HT-29 (cell line): ENCODE measurements at regions not wholly inside any gene's neighbourhood (a gene's known extent, or its start where the extent isn't known, plus 50 kb on each side); places are given as distances from the start of the nearest gene placed in this dataset.
"Not testable (repeated sequence)": the region's sequence is repeated elsewhere in the genome, so short reads cannot be mapped to it uniquely, and the experiment has no call there.

ENCODE experiments used
- DNase-seq: peaks from one replicate; pipeline ENCODE4 v3.0.0-alpha.2; 2015; ENCODE audit warnings: low spot score

DNA sequence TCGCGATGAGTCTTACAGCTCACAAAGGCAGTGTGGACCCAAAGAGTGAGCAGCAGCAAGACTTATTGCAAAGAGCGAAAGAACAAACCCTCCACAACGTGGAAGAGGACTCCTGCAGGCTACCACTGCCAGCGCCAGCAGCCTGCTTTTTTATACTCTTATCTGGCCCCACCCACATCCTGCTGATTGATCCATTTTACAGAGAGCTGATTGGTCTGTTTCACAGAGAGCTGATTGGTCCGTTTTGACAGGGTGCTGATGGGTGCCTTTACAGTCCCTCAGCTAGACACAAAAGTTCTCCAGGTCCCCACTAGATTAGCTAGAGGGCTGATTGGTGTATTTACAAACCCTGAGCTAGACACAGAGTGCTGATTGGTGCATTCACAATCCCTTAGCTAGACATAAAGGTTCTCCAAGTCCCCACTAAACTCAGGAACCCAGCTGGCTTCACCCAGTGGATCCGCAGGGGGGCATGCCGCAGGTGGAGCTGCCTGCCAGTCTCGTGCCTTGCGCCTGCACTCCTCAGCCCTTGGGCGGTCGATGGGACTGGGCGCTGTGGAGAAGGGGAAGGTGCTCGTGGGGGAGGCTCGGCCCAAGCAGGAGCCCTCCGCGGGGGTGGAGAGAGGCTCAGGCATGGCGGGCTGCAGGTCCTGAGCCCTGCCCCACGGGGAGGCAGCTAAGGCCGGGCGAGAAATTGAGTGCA lies 75.7 kb downstream of the QDPR start:
- not testable (repeated sequence) for DNase-seq

DNA sequence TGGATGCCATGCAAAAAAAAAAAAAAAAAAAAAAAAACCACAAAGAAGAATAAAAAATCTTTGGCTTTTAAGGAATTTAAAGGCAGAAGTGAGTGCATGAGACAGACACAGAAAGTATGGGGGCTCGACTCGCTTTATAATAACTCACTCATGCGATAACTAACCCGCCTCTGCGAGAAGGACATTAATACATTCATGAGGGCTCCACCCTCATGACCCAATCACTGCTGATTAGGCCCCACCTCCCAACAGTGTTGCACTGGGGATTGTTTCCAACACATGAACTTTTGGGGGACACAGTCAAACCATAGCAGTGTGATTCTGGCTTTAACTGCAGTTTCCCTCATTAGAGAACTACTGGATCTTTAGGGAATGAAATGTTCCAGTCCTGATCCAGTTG lies 78.1 kb downstream of the QDPR start:
- DNase-seq = no peak

DNA sequence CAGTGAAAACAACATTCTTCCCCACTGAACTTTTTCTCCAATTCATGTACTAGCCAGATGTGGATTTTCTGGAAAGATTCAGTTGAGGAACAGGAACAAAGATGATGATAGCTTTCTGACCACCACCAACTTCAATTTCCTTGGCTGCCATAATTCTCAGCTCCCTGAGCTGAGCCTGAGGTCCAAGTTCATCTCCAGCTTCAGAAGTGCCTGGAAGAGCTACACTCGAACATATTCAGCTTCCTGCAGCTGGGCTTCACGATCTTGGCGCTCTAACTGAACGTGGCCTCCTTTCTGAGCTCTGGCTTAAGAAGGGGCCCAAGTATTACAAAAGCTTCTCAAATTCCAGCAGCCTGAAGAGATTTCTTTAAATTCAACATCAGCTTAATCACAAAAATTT lies 83.9 kb downstream of the QDPR start:
- no peak for DNase-seq

DNA sequence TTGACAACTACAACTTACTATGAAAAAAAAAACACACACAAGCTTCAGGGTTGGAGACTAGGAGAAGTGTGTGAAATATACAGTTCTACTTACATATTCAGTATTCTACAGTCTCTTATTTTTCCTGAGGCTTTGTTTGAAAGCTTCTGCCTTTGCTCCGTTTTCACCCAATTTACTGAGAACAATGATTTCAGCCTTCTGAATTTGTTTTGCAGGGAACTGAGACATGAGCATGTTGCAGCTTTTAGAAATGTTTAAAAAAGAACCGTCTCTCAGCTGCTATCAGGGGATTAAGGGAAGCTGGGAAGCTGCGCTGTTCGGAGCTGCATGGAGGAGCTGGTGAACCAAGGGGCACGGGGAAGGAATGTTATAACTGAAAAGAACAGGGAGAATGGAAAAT lies 85.7 kb downstream of the QDPR start:
- no peak for DNase-seq

DNA sequence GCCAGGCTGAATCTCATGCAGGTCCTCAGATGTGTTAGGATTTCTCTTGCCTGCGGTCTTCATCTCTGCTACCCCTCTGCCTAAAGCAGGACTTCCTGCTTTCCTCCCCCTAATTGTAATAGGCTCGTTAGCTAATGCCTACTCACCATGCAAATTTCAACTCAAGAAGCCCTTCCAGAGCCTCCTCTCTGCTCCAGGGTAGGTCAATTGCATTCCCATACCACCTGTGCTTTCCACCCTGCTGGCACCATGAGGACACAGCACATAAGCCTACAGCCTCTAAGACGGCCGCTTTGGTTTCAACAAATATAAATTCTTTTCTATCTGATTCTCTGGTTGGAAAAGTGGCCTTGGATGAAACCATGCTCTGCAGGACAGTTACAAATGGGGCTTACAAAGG lies 93.9 kb downstream of the QDPR start:
- DNase-seq = no peak

DNA sequence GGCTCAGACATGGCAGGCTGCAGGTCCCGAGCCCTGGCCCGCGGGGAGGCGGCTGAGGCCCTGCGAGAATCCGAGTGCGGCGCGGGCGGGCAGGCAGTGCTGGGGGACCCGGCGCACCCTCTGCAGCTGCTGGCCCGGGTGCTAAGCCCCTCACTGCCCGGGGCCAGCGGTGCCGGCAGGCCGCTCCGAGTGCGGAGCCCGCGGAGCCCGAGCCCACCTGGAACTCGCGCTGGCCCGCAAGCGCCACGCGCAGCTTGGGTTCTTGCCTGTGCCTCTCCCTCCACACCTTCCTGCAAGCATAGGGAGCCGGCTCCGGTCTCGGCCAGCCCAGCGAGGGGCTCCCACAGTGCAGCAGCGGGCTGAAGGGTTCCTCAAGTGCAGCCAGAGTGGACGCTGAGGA lies 97.5 kb downstream of the QDPR start:
- no peak for DNase-seq

DNA sequence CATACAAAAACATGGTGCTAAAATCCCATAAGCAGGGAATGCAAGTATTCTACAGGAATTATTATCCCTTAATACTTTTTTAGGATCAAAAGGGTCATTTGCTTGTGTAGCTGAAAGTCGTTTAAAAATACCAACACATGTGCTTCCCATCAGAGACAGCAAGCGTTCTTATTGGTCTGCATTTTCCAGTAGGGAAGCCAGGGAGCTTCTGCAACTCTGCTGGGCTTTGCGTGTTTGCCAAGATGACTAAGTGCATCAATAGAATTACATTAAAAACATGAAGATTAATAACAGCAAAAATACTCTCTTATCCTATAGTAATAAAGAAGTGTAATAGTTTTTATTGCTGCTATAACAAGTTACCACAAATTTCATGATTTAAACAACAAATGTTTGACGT lies 111.2 kb downstream of the QDPR start:
- no peak for DNase-seq

DNA sequence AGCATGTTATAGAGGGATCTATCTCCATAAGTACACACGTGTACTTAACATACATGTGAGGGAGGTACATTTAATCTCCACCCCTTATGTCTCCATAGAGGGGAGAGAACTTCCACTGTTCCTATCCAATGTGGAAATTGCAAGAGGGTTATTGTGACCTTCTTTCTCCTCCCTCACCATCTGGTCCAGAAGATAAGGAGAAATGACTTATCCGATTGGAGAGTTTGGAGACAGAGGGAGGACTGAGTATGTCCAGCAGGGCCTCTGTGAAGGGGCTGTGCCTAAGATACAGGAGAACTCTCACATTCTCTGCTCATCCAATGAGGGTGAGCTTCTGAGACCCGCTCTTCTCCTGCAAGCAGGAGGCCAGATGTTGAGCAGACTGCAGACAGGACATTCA lies 113.1 kb downstream of the QDPR start:
- no peak for DNase-seq

DNA sequence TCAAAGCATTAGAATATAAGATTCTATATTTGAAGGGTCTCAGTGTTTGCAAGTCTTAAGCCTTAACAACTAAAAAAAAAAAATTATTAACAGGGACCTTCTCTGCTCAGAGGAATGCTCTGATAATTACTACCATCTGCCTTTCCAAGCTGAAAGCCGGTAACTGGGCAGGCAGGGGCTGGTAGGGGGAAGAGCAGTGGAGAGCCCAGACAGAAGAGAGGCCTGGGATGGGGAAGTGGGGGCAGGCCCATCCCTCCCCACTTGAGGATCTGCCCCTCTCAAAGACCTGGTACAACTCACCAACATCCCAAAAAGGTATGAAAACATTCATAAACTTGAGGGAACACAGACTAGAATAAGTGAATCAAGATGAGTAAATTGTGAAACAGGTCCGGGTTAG lies 113.9 kb downstream of the QDPR start:
- DNase-seq = no peak

DNA sequence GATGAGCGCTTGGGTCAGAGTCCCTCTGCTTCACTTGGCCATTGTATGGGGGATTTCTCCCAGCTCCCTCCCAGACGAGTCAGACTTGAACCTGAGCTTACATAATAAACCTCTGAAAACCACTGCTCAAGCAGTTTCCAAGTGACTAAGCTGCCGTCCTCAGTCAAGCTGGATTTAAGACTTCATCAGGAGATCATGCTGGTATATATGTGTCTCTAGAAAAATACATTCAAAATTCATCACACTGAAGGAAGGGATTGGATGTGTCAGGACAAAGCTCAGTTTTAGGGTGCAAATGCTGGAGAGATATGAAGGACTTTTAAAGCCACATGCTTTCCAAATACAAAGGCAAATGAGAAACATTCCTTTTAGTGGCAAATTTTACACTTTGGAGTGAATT lies 114.3 kb downstream of the QDPR start:
- no peak for DNase-seq

DNA sequence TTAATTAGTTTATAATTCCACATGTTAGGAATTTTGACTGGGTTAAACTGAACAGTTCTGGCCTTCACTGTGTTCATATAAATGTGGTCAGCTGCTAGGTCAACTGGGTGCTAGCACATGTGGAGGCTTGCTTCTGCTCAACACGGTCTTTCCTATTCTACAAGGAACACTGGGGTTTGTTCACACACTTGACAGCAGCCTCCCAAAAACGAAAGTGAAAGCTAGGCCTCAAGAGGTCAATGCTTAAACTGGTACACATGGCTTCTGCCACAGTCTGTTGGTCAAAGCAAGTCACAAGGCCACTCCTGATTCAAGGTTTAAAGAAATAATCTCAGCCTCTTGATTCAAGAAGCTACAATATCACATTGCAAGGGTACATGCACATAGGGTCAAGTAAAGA lies 126.5 kb downstream of the QDPR start:
- DNase-seq = peak; percentile 16

DNA sequence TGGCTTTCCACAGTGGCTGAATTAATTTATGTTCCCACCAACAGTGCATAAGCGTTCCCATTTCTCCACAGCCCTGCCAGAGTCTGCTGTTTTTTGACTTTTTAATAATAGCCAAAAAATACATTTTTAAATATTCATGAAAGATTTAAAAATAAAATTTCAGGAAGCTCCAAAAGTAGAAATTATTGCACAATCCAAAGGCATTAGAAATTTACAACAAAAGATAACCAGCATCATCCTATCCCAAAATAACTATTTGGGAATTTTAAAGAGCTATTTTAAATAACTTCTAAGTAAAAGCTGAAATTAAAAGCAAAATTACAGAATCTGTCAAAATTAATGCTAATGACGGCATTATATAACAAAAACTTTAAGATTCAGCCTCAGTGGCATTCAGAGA lies 131.5 kb downstream of the QDPR start:
- no peak for DNase-seq

DNA sequence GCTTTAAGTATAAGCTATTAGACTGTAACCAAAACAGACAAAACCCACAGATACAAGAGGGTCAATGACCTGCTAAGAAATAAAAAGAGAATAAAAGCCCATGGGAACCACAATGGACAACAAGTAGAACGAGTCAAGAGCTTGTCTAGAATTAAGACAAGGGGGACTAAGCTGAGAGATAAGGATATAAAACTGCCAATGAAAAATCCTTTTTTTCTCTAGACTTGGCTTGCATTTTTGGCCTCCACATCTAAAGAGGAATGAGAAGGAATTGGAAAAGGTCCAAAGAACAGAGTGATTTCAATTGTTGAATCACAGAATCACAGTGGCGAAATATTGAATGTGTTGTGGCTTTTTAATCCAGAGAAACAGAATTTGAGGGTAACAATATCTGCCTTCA lies 135.7 kb downstream of the QDPR start:
- no peak for DNase-seq

DNA sequence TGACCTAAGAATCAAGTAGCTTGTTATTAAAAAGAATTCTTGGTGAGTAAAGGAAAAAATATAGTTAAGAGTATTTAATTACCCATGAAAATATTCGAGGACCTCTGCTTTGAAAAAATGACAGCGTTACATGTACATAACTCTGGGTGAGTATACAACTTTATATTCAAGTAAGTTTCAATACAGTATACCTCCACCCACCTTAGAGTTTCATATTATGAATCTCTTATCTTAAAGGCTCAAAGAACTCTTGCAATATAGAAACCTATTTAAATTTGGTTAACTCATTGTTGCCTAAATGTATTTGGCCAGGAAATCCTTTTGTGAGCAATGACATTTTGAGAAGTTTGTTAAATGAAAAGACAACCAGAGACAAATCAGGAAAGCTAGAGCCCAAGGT lies 138.2 kb downstream of the QDPR start:
- no peak for DNase-seq

DNA sequence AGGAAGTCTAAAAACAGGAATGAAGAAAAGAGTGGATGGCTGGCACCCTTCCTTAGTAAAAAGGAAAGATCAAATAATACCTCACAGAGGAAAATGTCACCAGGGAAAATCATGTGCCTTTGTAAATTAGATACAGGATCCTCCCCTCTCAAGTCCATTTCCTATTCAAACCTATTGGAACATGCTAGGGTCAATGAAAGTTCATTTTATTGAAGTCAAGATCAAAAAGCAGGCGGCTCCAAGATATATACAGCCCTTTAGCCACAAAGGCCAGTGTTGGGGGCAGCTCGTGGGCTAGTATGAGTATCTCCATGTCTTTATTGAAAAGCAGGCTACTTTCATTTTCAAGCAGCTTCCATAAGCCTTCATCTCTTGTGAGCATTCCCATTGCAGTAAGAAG lies 141.1 kb downstream of the QDPR start:
- no peak for DNase-seq

DNA sequence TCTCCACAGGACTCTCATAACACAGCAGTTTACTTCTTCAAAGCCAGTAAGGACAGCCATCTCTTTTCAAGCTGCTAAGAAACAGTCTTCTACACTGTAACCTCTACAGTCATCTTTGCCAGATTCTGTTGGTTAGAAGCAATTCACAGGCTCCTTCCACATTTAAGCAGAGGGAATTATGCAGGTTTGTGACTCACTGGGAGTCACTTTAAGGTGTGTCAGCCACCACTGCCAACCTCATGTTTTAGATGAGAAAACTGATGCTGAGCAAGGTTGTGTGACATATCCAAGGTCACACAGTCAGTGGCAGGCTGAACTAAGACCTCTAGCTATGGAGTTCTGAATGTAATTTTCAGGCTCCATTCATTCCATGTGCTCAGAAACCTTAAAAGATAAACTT lies 143.5 kb downstream of the QDPR start:
- no peak for DNase-seq

DNA sequence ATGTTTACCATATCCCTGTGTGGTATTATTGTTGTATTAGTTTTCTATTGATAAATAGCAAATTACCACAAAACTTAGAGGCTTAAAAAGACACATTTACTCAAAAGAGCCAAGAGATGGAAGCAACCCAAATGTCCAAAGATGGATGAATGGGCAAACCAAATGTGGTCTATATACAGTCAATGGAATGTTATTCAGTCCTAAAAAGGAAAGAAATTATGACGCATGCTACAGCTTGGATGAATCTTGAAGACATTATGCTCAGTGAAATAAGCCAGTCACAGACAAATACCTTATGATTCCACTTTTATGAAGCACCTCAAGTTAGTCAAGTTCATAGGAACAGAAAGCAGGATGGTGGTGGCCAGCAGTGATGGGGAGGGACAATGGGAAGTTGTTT lies 144.7 kb downstream of the QDPR start:
- no peak for DNase-seq

DNA sequence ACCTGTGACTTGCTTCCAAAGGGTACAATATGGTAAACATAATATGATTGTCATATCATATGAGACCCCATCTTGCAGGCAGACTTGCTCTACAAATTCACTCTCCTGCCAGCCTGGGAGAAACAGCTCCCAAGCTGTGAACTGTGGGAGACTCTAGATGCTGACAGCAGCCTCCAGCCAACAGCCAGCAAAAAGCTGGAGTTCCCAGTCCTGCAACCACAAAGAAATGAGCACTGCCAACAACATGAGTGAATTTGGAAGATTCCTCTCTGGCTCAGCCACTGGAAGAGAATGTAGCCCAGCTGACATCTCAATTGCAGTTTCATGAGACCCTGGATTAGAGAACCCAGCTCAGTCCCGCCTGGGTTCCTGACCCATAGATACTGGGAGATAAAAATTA lies 145.4 kb downstream of the QDPR start:
- DNase-seq = no peak

DNA sequence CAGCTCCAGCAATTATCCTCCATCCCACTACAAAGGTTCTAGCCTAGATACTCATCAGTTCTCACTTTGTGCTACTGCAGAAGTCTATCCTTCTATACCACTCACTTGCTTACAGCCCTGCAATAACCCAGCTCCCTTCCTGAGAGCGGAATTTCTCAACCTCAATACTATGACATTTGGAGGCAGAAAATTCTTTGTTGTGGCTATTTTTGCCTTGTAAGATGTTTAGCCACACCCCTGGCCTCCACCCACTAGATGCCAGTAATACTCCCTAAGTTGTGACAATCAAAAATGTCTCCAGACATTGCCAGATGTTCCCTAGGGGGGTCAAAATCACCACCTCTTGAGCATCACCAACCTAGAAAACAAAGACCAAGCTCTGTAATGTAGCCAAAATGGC lies 149.5 kb downstream of the QDPR start:
- DNase-seq = no peak

DNA sequence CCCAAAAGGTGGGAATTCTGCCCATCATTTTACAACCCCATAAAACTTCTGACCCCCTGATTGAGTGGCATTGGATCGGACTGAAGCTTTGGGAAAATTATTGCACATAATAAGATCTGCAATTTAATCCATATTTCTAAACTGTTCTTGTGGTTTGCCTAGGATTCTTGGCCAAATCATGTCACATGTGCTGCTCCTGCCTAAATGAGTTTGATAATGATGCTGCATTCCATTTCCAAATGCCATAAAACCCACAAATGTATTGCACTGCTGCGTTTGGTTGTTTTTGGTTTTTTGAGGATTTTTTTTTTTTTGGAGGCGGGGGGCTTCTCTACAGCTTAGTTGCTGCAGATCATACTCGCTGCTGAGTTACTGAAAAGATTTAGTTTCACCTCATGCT lies 153.6 kb downstream of the QDPR start:
- no peak for DNase-seq

DNA sequence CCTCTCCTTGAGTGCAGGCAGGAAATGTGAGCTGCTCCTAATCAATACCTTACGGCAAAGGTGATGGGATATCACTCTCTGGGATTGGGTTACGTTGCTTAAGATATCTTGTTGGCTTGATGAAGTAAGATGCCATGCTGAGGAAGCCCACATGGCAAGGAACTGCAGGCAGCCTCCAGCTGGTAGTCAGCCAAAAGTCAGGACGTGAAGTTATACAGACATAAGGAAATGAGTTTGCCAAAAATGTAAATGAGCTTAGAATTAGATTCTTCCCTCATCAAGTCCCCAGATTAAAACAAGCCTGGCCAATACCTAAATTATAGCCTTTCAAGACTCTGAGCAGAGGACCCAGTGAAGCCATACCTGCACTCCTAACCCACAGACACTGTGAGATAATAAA lies 155.0 kb downstream of the QDPR start:
- no peak for DNase-seq

DNA sequence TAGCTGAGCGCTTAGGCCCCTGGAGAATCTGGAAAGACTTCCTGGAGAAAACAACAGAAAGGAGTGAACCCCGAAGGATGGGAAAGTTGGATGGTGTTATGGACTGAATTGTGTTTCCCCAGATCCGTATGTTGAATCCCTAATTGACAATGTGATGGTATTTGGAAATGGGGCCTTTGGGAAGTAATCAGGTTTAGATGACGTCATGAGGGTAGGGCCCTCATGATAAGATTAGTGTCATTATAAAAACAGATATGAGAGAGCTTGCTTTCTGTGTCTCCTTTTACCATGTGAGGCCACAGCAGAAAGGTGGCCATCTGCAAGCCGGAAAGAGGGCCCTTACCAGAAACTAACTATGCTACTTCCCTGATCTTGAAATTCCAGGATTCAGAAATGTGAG lies 159.5 kb downstream of the QDPR start:
- DNase-seq = no peak

DNA sequence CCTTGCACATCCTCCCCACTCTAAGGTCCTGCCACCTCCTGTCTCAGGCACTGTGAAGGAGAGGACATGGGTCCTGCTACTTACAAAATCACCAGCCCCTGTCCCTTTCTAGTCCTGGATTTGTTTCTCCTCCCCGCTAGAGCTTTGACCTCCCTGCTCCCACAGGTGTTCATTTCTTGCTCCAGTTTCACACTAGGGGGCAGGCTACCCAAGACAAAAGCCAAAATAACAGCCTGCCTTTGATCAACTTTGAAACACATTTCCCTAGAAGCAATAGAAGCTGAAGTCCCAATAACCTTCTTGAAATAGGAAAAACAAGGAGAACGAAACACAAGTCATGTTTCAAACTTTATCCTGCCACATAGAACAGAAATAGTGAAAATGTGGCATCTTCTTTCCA lies 164.4 kb downstream of the QDPR start:
- peak; percentile 42 for DNase-seq

DNA sequence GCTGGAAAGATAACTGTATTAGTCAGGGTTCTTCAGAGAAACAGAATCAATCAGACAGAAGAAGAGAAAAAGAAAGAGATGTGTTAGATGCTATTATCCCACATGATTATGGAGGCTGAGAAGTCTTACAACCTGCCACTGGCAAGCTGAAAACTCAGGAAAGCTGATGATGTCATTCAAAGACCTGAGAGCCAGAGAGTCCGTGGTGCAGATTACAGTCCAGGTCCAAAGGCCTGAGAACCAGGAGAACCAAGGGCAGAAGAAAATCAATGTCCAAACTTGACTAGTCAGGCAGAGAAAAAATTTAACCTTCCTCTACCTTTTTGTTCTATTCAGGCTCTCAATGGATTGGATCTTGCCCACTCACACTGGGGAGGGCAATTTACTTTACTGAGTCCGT lies 172.5 kb downstream of the QDPR start:
- no peak for DNase-seq
